Renal cortex interstitium (tissue), 11 donors: ENCODE measurements at regions not wholly inside any gene's neighbourhood (a gene's known extent, or its start where the extent isn't known, plus 50 kb on each side); places are given as distances from the start of the nearest gene placed in this dataset.

ENCODE experiments used
- DNase-seq, 11 donors: peaks; one replicate each; pipeline ENCODE4 v3.0.0-alpha.2; 2013; ENCODE audit warnings: low read depth in 9 of 11, low spot score in 4 of 11; ENCODE audit errors: extremely low read depth in 1 of 11

DNA sequence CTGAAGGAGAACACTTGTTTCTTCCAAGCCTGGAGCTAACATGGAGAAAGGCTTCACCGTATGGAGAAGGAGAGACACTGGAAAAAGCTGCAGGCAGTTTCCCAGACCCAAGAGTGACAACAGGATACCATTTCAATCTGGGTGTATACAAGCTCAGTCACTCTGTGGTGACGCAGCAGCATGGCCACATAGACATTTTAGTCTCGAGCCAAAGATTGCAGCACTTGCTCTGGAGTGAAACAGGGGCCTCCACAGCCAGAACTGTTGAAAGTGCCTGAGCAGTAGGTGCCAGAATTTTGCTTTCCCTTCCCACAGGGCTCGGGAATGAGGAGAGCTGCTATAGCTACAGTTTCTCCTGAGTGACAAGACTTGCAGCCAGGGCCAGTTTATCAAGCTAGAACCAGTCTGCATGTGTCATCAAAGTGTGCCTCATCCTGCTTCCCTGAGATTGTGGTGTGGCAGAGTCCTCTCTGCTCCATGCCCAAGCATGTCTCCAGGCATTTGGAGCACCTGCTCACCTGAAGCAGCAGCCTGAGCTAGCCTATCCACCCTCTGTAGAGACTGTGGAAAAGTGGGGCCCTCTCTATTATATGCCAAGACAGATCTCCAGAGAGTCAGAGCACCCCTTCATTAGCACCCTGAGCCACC is 234.6 kb upstream of the CDH19 start:
- no peak for DNase-seq

DNA sequence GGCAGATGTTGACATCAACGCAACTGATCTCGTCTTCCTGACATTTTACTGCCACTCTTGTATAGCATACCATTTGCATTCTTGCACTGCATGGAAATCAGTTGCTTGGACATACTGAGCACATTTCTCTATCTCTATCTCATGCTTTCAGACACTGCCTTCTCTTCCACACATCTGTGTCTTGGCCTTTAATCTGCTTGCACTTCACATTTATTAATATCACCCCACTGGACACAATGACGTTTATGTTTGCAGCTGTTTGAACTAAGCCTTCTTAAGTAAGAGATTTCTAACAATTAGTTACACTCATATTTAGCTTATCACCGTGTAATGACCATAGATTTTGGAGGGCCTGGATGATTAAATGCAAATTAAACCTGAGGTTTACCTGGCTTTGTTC is 229.8 kb upstream of the CDH19 start:
- no peak for DNase-seq

DNA sequence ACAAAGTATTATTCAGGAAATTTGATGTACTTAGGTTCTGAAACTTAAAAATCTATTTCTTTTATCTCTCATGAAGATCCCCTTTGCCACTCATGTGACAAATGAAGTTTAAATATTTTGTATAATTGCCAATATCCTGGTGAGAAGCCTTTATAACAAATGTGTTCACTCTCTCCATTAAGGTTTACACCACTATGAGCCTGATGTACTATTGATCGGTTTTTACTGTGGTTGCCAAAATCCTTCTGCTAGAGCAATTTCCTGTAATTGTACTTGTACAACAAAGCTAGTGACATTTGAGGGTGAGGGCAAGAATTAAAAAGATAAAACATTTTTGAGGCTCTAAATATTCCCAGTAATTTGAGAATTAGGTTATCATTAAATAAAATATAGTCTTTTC is 222.3 kb upstream of the CDH19 start:
- DNase-seq = no peak

DNA sequence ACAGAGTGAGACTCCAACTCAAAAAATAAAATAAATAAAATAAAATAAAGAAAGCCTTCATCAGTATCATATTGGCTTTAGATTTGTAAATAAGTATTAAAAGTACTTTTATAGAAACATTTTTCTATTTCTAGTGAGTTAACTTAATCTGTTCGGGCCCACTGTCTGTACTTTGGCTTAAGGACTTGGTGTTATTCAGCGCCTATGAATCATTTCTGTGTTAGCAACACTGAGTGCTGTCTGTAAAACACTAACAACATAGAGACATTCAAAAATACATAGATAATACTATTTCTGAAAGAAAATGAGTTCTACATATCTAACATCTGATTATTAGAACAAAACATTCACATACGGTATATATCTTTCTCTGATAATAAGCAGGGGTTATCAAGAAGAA is 221.5 kb upstream of the CDH19 start:
- DNase-seq = no peak

DNA sequence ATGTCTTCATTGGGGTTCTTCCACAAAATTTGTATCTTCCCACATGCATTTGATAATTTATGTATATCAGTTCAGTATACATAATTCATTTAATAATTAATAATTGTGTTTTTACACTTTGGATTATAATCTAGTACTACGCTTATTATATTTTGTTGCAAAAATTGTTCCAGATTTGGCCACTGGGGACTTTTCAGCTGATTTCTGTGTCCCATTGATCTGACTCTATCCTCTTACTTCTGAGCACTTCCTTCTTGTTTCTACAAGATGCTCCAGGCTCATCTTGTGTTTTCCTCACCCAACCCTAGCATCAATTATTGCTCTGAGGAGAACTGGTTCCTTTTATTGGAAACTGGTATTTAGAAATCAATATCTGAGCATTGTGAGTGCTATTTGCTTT is 215.3 kb upstream of the CDH19 start:
- DNase-seq = no peak

DNA sequence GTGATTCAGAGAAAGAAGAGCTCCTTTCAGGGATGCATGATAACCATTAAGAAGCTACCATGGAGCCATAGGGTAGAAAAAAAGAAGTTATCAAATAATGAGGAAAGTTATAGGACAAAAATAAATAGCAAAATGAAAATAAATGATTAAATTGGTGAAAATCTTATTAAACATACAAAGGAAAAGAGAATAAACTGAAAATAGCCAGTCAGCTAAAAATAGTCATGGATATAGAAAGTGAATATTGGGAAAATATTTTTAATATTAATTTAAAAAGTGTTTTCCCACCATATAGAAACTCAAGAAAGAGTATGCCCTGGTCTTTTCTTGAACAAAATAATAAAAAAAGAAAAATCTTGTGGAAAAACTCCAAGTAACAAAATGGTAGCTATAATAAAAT is 209.2 kb upstream of the CDH19 start:
- DNase-seq = no peak

DNA sequence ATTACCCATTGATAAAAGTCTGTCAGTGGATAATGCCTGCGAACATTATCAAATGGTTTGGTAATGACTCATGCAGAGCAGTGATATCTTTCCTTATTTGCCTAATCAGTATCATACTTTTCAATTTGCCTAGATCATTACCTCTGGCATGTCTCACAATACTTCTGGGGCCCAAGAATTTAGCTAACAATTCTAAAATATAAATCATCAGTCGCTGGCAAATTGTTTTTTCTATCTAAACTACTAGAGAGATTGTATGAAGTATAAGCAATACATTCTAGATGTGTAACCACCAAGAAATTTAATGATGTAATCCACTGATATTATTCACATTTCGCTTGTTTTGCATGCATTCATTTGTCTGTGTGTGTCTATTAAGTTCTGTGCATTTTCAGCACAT is 191.2 kb upstream of the CDH19 start:
- DNase-seq = no peak

DNA sequence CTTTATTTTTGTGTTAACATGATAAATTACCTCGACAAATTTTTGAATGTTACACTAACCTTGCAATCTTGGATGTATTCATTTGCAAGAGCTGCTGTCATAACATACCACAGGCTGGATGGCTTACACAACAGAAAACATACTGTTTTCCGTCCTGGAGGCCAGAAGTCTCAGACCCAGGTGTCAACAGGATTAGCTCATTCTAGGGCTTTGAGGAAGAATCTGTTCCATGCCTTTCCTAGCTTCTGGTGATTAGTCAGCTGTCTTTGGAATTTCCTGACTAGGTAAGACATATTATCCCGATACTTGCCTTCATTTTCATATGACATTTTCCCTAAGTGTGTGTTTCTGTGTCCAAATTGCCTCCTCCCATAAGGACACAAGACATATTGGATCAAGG is 188.6 kb upstream of the CDH19 start:
- DNase-seq = no peak

DNA sequence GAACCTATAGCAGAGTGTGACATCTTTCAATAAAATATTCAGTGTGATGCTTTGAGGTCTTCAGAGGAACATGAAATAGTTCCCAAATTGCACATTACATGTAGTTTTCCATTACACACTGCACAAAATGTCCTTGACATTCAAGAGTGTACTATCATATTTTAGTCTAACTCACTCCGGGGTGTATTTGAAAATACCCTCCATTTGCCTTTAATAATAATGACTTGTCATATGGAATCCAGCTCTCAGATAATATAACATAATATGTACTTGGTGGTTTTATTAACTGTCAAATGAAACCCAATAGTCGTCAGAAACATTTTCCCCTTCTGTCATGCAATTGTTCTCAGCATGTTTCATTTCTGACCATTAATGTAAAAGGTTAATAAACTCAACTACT is 176.7 kb upstream of the CDH19 start:
- no peak for DNase-seq

DNA sequence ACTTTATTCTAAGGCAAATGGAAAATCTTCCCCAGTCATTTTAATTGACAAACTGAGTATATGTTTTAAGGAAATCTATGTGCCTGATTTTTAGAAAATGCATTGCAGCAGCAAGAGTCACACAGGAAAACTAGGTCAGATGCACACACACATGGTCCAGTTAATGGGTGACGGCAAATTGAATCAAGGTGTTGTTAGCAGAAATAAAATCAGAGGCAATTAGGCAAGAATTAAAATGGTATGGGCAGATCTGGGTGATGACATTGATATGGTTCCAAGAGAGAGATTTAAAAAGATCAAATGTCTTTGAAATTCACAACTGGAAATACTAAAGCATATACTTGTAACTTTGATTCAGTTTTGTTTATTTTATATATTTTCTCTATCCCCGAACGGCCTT is 174.2 kb upstream of the CDH19 start:
- no peak for DNase-seq

DNA sequence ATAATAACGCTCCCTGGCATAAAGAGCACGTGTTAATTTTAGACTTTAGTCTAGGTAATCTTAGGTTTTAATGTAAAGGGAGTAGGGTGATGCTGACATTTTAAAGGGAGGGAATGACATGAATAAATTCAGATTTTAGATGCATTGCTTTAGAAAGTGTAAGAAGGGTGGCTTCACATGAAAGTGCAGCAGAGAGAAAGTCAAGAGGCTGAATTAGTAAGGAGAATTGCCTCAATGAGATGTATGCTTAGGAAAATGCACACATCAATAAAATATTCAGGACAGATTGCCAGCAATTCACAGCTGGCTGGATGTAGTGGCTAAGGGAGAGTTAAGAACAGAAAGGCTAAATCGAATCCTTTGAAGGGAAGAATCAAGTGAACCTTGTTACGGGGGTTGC is 165.5 kb upstream of the CDH19 start:
- no peak for DNase-seq

DNA sequence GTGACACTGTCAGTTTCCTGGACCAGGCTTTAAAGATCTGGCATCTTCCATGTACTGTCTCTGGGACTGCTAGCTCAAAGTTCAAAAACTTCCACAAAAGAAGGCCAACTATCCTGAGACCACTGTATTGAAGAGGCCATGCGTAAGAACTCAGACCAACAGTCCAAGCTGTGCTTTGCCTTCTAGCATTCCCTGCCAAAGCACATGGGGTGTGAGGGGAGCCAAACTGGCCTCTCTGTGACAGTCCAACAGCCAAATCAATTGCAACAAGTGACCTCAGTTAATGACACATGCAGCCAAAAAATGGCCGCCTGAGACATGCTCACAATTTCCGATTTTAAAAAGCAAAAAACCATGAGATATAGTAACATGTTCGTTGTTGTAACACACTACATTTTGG is 160.3 kb upstream of the CDH19 start:
- no peak for DNase-seq

DNA sequence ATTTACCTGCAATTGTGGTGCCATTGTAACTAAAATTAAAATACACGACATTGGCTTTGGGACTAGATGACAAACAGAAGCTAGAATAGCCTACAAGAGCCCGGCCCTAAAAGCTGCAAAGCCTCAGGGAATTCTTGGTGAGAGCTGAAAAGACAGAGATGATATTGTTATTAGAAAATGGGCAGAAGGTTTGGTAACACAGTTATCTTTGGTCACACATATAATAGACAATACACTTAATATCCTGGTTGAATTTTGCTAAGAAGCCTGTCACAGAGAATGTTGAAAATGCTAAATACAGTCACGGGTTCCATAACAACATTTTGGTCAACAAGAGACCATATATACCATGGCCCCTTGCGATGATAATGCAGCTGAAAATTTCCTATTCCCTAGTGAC is 157.3 kb upstream of the CDH19 start:
- DNase-seq = no peak

DNA sequence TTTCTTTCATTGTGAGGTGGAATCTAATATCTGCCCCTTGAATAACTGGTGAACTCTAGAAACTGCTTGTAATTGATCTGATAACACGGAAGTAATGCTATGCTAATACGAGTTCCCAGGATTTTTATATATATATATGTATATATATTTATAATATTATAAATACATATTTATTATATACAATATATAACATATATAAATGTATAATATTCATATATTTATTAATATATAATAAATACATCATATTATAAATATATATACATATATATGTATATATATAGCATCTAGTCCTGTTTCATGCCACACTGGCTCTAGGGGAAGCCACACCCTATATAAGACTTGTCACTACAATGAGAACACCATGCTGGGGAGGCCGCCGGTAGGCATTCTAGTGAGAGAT is 156.7 kb upstream of the CDH19 start:
- no peak for DNase-seq

DNA sequence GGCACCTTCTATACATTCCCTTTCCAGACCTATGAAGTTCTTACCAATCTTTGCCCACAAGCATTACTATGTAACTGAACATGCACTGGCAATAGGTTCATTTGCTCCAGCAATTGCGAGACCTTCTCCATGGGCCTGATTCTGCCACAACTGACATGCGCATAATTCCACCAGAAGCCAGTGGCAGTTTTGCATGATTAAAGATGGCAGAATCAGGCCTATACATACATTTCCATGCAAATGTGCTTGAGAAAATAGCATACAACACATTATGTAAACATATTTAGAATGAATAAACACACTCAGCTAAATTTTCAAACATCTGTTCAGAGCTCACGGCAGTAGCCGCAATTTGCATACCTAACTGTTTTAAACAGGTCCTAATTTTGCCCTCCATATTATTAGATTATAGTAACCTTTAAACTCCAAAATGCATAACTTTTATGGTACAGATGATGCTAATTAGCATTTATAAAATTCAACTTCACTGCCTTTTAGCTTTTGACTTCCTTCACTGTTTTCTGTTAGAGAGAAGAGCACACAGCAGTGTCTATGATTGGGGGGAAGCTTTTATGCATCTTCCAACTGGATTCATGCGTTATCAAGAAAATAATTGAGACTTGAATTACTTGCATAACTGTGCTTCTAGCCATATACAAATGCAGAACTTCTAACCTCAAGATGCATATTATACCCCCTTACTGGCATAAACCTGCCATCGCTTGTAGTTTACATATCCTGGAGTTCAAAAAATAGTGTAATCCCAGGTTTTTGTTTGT is 155.3 kb upstream of the CDH19 start:
- no peak for DNase-seq

DNA sequence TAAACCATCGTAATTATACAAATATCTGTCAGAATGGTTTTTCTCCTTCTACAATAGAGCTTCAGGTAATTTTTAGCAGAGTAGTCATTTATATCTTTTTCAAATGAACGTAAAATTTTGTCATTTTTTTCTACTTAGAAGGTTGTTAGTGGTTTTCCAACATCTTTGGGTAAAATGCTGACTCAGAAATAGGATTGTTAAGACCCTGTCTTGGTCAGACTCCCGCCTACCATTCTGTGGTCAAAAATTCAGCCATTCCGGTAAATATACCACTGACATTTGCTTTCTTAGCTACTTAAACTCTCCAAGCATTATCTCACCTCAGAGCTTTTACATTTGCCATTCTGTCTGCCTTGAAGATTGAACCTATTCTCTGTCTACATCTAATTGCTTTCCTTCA is 154.1 kb upstream of the CDH19 start:
- no peak for DNase-seq

DNA sequence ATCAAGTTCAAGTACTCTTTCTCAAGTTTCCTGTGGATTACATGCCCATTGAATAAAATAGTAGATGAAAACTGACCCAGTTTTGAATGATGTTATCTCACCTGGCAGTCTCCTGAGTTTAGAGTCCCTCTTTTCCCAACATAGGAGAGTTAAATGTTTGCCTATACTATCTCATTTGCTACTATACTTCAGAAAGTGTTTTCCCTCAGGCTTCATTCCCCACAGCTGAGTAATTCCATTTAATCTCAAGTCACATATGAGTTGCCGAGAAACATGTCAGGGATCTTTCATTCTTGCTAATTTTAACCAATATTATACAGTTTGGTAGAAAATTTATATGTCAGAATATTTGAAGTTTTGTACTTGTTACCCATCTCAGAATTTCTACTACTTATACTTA is 150.4 kb upstream of the CDH19 start:
- no peak for DNase-seq

DNA sequence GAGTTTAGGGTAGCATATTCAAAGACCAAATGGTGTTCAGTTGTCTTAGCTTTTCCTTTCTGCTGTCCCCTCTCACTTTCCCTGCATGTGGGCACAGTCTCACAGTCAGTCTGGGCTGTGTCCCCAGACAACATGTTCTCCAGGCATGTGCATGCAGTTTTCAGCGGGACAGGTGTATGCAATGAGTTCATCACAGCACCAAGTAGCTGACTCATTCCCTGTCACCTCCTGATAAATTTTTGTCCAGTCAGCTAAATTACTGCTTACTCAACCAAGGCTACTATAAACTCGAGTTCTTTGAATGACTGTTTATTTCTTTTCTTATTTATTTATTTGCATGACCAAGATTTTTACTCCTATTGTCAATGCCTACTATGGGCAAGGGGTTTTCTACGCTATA is 148.8 kb upstream of the CDH19 start:
- DNase-seq = no peak

DNA sequence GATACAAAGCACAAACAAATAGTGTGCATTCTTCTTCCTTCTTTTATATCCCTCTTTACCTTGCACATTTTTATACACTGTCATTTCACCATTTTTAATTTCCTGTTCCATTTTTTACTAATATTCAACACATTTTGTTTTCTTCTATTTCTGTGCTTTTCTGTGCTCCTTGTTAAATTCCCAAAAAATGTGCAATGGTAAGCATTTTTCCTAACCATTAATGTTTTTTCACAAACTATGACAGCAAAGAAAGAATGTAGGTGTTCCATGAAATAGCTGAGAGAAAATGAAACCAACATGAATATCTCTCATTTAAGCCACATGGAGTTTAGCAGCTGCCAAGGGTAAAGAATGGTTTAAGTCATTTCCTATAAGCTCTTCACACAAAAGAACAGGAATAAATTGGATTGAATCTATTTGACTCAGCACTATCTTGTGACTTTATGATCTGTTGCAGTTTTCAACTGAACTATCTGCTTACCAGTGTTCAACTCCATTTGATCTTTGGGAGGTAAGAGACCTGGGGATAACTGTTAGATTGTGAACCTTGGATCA is 145.7 kb upstream of the CDH19 start:
- no peak for DNase-seq

DNA sequence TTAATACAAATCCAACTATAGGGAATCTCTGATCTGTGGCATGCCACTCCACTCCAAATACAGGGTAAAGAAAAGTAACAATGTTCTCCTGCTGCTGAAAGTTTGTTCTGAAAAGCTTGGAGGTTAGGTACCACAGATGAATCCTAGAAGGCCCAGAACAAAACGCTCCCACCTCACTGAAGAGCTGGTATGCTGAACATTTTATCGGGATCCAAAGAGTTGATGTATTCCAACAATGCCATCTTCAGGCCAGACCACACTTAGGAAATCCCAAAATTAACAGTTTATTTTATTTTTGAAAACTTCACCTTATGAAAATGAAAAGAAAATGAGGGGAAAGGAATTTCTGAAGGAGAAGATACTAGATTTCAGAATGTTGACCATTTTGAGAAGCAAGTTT is 145.1 kb upstream of the CDH19 start:
- DNase-seq = no peak

DNA sequence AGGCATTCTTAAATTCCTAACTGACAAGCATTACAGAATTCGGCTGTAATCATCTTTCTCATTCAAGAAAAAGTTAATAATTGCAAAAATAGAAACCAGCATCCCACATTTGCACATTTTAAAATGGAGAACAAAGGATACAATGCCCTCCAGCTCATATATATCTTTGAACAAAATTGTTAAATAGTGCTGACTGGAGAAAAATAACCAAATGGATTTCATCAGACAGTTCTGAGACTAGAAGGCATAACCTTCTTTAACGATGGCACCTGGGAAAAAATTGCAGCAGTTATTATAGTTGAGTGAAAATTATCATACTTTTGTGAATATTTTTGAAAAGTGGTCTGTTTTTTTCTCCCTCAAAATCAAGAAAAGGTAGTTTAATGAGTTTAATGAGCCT is 138.9 kb upstream of the CDH19 start:
- DNase-seq = no peak
